ENCODE measurements at regions not wholly inside any gene's neighbourhood (a gene's known extent, or its start where the extent isn't known, plus 50 kb on each side); places are given as distances from the start of the nearest gene placed in this dataset.

DNA sequence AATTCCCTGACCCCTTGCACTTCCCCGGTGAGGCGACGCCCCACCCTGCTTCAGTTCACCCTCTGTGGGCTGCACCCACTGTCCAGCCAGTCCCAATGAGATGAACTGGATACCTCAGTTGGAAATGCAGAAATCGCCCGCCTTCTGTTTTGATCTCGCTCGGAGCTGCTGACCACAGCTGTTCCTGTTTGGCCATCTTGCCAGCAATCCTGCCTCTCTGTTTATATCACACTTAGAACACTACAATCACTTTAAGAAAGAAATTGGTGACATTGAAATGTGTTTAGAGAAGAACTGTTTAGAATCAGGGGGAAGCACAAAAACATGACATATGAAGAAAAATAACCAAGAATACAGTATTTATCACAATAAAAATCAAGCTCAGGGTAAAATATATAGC lies 127.5 kb upstream of the SUCLG2 start:
- H4K20me1 ChIP-seq: no peaks in the 10 kb centered on the region
- no peaks in the 10 kb centered on the region for H3K27me3 ChIP-seq
- H3K27ac ChIP-seq: no peak overlapping the region
- no peak for TF ChIP-seq Cebpa-rat (IDR thresholded peaks at IDR 0.05)
- no peak overlapping the region for H3K4me2 ChIP-seq
- H3K4me3 ChIP-seq: no peak overlapping the region
- no peak overlapping the region for H3K9ac ChIP-seq
- H3K9me3 ChIP-seq: peaks cover 8% of the 10 kb centered on the region; the same call in 1 of the 2 replicates
- H3K4me1 ChIP-seq: no peaks in the 10 kb centered on the region
- H3K36me3 ChIP-seq: no peaks in the 10 kb centered on the region

DNA sequence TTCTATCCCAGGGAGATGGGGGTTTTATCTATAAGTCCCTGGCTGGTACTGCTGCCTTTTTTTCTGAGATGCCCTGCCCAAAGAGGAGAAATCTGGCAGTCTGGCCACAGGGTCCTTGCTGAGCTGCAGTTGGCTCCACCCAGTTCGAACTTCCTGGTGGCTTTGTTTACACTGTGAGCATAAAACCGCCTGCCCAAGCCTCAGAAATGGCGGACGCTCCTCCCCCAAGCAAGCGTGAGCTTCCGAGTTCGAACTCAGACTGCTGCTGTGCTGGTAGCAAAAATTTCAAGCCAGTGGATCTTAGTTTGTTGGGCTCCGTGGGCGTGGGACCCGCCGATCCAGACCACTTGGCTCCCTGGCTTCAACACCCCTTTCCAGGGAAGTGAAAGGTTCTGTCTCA lies 126.8 kb upstream of the SUCLG2 start:
- no peaks in the 10 kb centered on the region for H4K20me1 ChIP-seq
- no peak overlapping the region for H3K27ac ChIP-seq
- no peak overlapping the region for H3K4me2 ChIP-seq
- TF ChIP-seq Cebpa-rat (IDR thresholded peaks at IDR 0.05): no peak
- H3K9me3 ChIP-seq: peaks cover 8% of the 10 kb centered on the region; the same call in 1 of the 2 replicates
- no peak overlapping the region for H3K4me3 ChIP-seq
- H3K36me3 ChIP-seq: no peaks in the 10 kb centered on the region
- H3K9ac ChIP-seq: no peak overlapping the region
- no peaks in the 10 kb centered on the region for H3K27me3 ChIP-seq
- H3K4me1 ChIP-seq: no peaks in the 10 kb centered on the region

DNA sequence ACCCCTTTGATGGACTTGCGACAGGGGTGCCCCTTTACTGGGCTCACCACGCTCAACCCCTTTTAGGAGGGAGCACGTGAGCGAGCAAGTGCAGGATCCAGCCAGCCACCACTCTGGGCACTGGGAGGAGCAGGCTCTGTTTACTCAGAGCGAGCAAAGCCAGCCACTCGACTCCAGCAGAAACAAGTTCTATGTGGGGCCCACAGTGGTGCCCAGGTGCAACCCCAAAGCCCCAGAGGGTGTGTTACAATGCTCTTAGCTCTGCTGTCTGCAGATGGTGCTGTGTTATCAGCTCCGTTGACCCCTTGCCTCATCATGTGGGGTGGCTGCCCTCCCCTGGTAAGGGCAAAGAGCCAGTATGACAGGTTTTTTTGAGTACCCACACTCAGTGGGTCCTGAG lies 120.3 kb upstream of the SUCLG2 start:
- H3K27me3 ChIP-seq: no peaks in the 10 kb centered on the region
- no peak overlapping the region for H3K27ac ChIP-seq
- H3K9ac ChIP-seq: no peak overlapping the region
- H3K4me3 ChIP-seq: no peak overlapping the region
- H4K20me1 ChIP-seq: no peaks in the 10 kb centered on the region
- H3K4me1 ChIP-seq: no peaks in the 10 kb centered on the region
- 0 out of 2 replicates have a peak, but pooled peaks cover 3% of the 10 kb centered on the region for H3K9me3 ChIP-seq
- H3K4me2 ChIP-seq: no peak overlapping the region
- TF ChIP-seq Cebpa-rat (IDR thresholded peaks at IDR 0.05): no peak
- H3K36me3 ChIP-seq: no peaks in the 10 kb centered on the region

DNA sequence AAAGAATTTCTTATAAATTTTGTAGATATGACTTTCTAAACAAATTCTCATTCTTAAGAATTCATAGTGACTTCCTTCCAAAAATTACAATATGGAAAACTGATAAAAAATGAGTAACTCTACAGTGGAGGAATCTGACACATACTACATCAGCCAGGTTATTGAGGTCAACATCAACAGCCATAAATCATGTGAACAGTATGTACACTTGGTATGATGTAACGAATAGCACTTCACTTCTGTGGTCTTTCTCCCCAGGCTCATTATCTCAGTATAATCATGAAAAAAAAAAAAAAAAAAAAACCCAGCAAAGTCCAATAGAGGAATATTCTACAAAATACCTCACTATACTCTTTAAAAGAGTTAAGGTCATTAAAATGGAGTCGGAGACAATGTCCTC lies 111.2 kb upstream of the SUCLG2 start:
- Histone ChIP-seq H3K27ac (no peak overlapping the region), H3K4me2 (no peak overlapping the region), H3K9ac (no peak overlapping the region), H3K4me1 (no peaks in the 10 kb centered on the region), H3K27me3 (no peaks in the 10 kb centered on the region), H3K36me3 (no peaks in the 10 kb centered on the region), H4K20me1 (no peaks in the 10 kb centered on the region), H3K9me3 (peaks cover 22% of the 10 kb centered on the region), H3K4me3 (no peak overlapping the region)
- TF ChIP-seq Cebpa-rat (IDR thresholded peaks at IDR 0.05): no peak

DNA sequence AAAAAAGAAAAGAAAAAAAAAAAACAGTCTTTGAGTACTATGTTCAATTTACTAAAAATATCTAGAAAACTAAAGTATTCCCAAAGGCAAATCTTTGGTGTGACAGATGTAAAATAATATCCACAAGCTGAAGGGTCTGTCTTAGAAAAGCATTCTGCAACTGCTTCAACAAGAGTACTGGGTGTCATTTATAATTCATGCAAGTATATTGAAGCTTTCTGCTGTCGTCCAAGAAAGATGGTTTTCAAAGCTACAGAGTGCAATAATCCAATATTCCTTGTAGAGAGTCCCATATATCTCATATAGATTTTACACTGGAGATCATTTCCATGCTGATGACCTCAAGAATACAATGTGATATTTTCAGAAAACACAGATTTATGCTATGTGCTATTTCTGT lies 90.9 kb upstream of the SUCLG2 start:
- no peak overlapping the region for H3K4me3 ChIP-seq
- H3K9me3 ChIP-seq: no peaks in the 10 kb centered on the region
- H3K27ac ChIP-seq: no peak overlapping the region
- H3K27me3 ChIP-seq: no peaks in the 10 kb centered on the region
- no peaks in the 10 kb centered on the region for H3K4me1 ChIP-seq
- H3K36me3 ChIP-seq: no peaks in the 10 kb centered on the region
- H3K4me2 ChIP-seq: no peak overlapping the region
- no peak overlapping the region for H3K9ac ChIP-seq
- TF ChIP-seq Cebpa-rat (IDR thresholded peaks at IDR 0.05): no peak
- H4K20me1 ChIP-seq: no peaks in the 10 kb centered on the region

DNA sequence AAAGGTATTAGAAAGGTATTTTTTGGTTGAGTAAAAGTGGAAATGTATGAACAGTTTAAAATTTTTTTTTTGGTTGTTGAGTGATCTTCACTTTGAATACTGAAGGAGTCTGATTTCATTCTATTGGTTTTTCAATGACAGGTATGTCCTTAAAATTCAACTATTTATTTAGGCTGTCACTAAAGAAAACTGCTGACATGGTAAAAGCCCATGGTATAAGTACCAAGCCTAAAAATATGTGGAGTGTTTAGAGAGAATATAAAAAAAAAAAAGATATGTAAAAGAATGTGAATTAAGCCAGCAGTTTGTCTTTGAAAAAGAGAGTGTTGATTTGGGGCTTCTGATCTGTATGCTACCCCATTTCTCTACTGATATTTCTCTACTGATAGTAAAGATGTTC lies 90.3 kb upstream of the SUCLG2 start:
- Histone ChIP-seq H3K4me2 (no peak overlapping the region), H3K27ac (no peak overlapping the region), H3K36me3 (no peaks in the 10 kb centered on the region), H3K4me1 (no peaks in the 10 kb centered on the region), H4K20me1 (no peaks in the 10 kb centered on the region), H3K9me3 (no peaks in the 10 kb centered on the region), H3K9ac (no peak overlapping the region), H3K4me3 (no peak overlapping the region), H3K27me3 (no peaks in the 10 kb centered on the region)
- TF ChIP-seq Cebpa-rat (IDR thresholded peaks at IDR 0.05): no peak

DNA sequence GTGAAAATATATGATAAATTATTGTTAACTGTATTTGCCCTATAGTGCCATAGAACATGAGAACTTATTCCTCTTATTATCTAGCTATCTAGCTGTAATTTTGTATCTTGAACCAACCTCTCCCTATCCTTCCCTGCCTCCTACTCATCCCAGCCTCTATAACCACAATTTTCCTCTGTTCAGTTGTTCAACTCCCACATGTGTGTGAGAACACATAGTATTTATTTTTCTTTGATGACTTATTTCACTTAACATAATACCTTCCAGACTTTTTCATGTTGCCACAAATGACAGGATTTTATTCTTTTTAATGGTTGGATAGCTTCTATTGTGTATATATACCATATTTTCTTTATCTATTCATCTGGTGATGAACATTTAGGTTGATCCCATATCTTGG lies 85.4 kb upstream of the SUCLG2 start:
- no peak overlapping the region for H3K4me2 ChIP-seq
- H3K36me3 ChIP-seq: no peaks in the 10 kb centered on the region
- H4K20me1 ChIP-seq: no peaks in the 10 kb centered on the region
- no peak for TF ChIP-seq Cebpa-rat (IDR thresholded peaks at IDR 0.05)
- no peak overlapping the region for H3K4me3 ChIP-seq
- no peaks in the 10 kb centered on the region for H3K9me3 ChIP-seq
- H3K4me1 ChIP-seq: no peaks in the 10 kb centered on the region
- H3K9ac ChIP-seq: no peak overlapping the region
- H3K27me3 ChIP-seq: no peaks in the 10 kb centered on the region
- no peak overlapping the region for H3K27ac ChIP-seq

DNA sequence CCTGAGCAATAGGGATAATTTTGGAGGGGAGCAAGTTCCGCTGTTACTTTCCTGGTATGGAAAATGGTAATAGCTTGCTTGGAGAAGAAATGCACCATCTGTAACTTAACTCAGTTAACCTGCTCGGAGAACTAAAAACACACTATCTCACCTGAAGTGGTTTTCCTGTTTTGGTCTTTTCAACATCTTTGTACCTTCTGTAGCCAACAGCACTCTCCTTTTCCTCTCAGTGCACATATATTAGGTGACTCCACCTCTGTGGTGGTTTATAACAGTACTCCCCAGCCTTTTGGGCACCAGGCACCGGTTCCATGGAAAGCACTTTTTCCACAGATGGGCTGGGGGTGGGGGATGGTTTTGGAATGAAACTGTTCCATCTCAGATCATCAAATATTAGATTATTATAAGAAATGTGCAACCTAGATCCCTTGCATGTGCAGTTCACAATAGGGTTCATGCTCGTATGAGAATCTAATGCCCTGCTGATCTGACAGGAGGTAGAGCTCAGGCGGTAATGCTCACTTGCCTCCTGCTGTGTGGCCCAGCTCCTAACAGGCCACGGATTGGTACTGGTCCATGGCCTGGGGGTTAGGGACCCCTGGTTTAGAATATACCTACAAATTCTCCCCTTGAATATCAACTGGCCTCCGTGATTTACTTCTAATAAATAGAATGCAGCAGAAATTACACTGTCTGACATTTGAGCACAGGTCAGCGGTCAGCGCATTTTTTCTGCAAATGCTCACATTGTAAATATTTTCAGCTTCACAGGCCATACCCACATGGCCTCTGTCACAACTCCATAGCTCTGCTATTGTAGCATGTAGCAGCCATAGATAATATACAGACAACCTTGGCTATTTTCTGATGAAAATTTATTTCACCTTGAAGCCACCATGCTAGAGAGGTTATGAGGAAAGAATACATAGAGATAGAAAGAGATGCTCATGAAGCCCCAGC lies 83.8 kb upstream of the SUCLG2 start:
- no peaks in the 10 kb centered on the region for H3K27me3 ChIP-seq
- no peak overlapping the region for H3K4me2 ChIP-seq
- no peaks in the 10 kb centered on the region for H3K9me3 ChIP-seq
- H4K20me1 ChIP-seq: no peaks in the 10 kb centered on the region
- H3K36me3 ChIP-seq: no peaks in the 10 kb centered on the region
- no peaks in the 10 kb centered on the region for H3K4me1 ChIP-seq
- no peak overlapping the region for H3K9ac ChIP-seq
- H3K27ac ChIP-seq: no peak overlapping the region
- TF ChIP-seq Cebpa-rat (IDR thresholded peaks at IDR 0.05): no peak
- no peak overlapping the region for H3K4me3 ChIP-seq

DNA sequence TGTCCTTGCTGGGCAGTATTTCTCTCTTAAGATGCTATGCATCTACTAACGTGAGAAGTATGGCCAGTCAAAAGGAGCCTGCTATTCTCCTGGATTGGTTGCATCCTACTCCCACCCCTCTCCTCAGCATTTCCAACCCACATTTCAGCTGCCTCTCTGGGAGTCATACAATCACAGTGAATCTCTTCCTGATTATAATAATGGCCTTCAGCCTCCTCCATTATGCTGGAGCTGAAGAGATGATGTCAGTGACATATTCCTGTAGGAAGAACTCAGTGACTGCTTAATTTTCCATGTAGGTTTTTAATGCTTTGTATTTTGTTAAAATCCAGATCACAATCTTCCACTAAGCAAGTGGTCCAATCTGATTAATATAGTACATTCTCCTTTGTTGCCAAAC lies 82.7 kb upstream of the SUCLG2 start:
- Histone ChIP-seq H3K27ac (no peak overlapping the region), H3K4me3 (no peak overlapping the region), H3K27me3 (no peaks in the 10 kb centered on the region), H4K20me1 (no peaks in the 10 kb centered on the region), H3K36me3 (no peaks in the 10 kb centered on the region), H3K4me2 (no peak overlapping the region), H3K4me1 (no peaks in the 10 kb centered on the region), H3K9me3 (no peaks in the 10 kb centered on the region), H3K9ac (no peak overlapping the region)
- TF ChIP-seq Cebpa-rat (IDR thresholded peaks at IDR 0.05): no peak

DNA sequence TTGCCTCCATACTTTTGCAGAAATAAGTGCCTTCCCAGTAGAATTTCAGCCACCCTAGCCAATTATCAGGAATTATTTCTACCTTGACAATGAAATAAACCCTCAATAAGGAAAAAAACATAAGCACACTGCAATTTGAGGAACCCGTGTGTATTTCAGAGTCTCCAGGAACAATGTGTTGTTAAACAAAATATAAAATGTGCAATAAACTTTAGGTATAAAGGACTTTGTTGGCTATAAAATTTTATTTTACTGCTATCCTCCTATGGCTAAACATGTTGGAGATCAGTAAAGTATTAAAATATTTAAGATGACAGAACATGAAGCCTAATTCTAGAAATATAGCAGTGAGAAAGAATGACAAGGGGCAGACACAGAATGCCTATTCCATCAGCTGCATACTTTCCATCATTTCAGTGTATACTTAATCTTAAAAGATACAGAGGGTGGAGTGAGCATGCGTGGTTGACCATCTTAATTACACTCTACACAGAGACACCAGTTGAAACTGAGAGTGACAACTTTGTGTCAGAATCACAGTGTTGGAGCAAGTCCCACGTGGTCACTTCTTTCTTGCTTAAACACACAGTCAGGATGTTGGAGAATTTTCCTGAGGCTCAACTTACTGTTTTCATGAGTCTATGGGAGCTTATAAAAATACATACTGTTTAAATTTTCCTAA lies 79.0 kb upstream of the SUCLG2 start:
- H4K20me1 ChIP-seq: no peaks in the 10 kb centered on the region
- TF ChIP-seq Cebpa-rat (IDR thresholded peaks at IDR 0.05): no peak
- H3K27ac ChIP-seq: no peak overlapping the region
- no peaks in the 10 kb centered on the region for H3K9me3 ChIP-seq
- no peaks in the 10 kb centered on the region for H3K36me3 ChIP-seq
- no peaks in the 10 kb centered on the region for H3K4me1 ChIP-seq
- H3K9ac ChIP-seq: no peak overlapping the region
- H3K4me2 ChIP-seq: no peak overlapping the region
- no peaks in the 10 kb centered on the region for H3K27me3 ChIP-seq
- H3K4me3 ChIP-seq: no peak overlapping the region

All from BLaER1 (cell line).